Esophagus (tissue), 2 donors: ENCODE measurements at regions not wholly inside any gene's neighbourhood (a gene's known extent, or its start where the extent isn't known, plus 50 kb on each side); places are given as distances from the start of the nearest gene placed in this dataset.
"Not testable (repeated sequence)": the region's sequence is repeated elsewhere in the genome, so short reads cannot be mapped to it uniquely, and the experiment has no call there.

ENCODE experiments used
- H3K27ac ChIP-seq, 2 donors: one replicate each; pipeline ENCODE4 v1.5.1; 2013; ENCODE audit warnings: low read depth in 2 of 2, mild to moderate bottlenecking in 2 of 2, inconsistent platforms in 1 of 2, low read length in 1 of 2, moderate library complexity in 1 of 2
- H3K27me3 ChIP-seq, 2 donors: one replicate each; pipeline ENCODE4 v1.6.1; 2013; ENCODE audit warnings: low read length in 2 of 2, control low read depth in 1 of 2, mild to moderate bottlenecking in 1 of 2; ENCODE audit not compliant: insufficient read depth in 2 of 2, control insufficient read depth in 1 of 2
- H3K36me3 ChIP-seq, 2 donors: one replicate each; pipeline ENCODE4 v1.6.1; 2013; ENCODE audit warnings: low read length in 1 of 2; ENCODE audit not compliant: control insufficient read depth in 2 of 2, insufficient read depth in 2 of 2
- H3K4me1 ChIP-seq, 2 donors: one replicate each; pipeline ENCODE4 v1.6.1; 2013; ENCODE audit warnings: low read length in 1 of 2; ENCODE audit not compliant: control insufficient read depth in 2 of 2, insufficient read depth in 2 of 2
- H3K4me3 ChIP-seq, 2 donors: one replicate each; pipeline ENCODE4 v1.5.1; 2013; ENCODE audit warnings: low read length in 2 of 2, mild to moderate bottlenecking in 2 of 2, low read depth in 1 of 2, moderate library complexity in 1 of 2
- H3K9me3 ChIP-seq, 2 donors: one replicate each; pipeline ENCODE4 v1.6.1; 2013; ENCODE audit warnings: mild to moderate bottlenecking in 2 of 2, low read depth in 1 of 2, low read length in 1 of 2, moderate library complexity in 1 of 2; ENCODE audit not compliant: control insufficient read depth in 2 of 2, insufficient read depth in 1 of 2
- WGBS, 2 donors: extraction: QIAGEN DNeasy Blood & Tissue Kit; methylation state at CpG; one replicate each; pipeline ENCODE4 v1.1.7; 2013; 5-methylcytosine and 5-hydroxymethylcytosine counted together
- donor health status: healthy with polysubstance abuse.
- donor health status: Bipolar disorder and iron deficiency.

DNA sequence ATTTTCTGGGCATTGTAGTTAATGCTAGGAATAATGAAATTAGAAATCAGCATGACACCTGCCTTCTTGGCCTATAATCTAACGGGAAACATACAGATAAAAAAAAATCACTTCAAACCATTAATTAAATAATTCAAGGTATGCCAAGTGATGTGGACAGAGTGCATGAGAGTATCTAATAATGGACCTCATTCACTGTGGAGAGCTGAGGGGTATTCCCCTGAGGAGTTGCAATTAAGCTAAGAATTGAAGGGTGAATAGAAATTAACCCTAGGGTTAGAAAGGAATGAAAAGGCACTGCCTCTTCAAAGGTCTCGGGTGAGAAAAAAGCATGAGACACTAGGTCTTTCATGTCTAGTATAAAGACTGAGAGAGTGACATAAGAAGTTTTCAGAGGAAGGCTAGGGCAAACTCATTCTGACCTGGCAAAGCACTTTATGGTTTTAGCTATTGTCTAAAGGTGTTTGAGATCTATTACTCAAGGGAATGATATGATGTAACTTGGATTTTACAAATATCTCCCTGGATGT is 466.1 kb downstream of the KCNT2 start:
- Histone ChIP-seq H3K4me1 (no peaks in the 10 kb centered on the region), H3K36me3 (no peaks in the 10 kb centered on the region), H3K27ac (no peak overlapping the region), H3K9me3 (no peaks in the 10 kb centered on the region), H3K4me3 (no peak overlapping the region), H3K27me3 (no peaks in the 10 kb centered on the region)
- 61 to 68% methylated on average over 2 of the region's 2 CpGs for WGBS, 2 donors

DNA sequence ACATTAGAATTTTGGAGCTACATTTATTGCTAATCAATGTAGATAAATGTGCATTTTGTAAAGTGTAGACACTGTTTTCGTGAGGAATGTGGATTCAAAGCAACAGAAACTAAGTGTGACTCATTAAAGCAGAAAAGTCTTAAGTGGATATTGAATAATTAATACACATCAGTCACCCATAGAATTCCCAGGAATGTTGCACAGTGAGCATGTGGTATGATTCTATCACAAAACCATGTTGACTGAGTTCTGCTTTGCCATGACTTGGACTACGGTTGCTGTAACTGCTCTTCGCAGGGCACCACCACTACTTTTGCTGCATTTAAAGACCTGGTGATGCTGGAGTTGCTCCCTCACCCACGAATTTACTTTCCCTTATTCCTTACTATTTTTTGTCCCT is 471.8 kb downstream of the KCNT2 start:
- H3K27ac ChIP-seq: no peak overlapping the region
- no peaks in the 10 kb centered on the region for H3K9me3 ChIP-seq
- no peak overlapping the region for H3K4me3 ChIP-seq
- H3K36me3 ChIP-seq: no peaks in the 10 kb centered on the region
- no peaks in the 10 kb centered on the region for H3K4me1 ChIP-seq
- no peaks in the 10 kb centered on the region for H3K27me3 ChIP-seq
- 72 to 73% methylated on average over 4 of the region's 4 CpGs for WGBS, 2 donors

DNA sequence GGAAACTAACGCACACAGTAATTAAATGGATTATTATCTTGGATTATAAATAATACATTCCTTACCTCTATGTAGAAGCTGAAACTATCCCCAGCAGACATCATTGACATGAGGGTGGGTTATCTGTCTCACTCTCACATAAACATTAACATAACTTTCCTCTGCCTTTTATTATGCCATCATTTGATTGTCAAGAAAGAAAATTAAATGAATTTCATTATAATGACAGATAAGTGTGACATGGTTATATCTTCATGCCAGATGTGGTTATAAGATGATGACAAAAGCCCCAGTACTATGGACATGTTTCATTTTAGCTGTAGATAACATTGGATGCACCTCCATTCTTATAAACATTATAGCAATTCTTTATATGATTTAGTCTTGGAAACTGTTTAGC is 476.5 kb downstream of the KCNT2 start:
- Histone ChIP-seq H3K27ac (no peak overlapping the region), H3K9me3 (no peaks in the 10 kb centered on the region), H3K4me3 (no peak overlapping the region), H3K27me3 (no peaks in the 10 kb centered on the region), H3K4me1 (no peaks in the 10 kb centered on the region), H3K36me3 (no peaks in the 10 kb centered on the region)
- 81 to 92% methylated on average over 1 of the region's 1 CpG for WGBS, 2 donors

DNA sequence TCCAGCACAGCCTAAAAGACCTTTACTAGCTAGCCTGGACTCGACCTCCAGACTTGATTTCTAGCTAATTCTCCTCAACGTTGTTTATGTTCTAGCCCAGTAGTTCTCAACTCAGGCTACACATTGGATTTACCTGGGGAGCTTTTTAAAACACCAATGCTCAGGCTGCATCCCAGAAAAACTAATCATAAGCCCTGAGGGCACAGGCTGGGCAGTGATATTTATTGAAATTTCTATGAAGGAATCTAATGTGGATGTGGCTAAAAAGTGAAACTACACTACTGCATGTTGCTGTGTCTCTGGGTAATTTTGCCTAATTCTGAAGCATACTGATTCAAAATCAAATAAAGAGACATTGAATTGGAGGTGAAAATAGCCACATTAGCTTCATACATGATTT is 479.4 kb downstream of the KCNT2 start:
- Histone ChIP-seq H3K4me3 (no peak overlapping the region), H3K4me1 (no peaks in the 10 kb centered on the region), H3K36me3 (no peaks in the 10 kb centered on the region), H3K9me3 (no peaks in the 10 kb centered on the region), H3K27ac (no peak overlapping the region), H3K27me3 (no peaks in the 10 kb centered on the region)
- 64 to 71% methylated on average over 2 of the region's 2 CpGs for WGBS, 2 donors

DNA sequence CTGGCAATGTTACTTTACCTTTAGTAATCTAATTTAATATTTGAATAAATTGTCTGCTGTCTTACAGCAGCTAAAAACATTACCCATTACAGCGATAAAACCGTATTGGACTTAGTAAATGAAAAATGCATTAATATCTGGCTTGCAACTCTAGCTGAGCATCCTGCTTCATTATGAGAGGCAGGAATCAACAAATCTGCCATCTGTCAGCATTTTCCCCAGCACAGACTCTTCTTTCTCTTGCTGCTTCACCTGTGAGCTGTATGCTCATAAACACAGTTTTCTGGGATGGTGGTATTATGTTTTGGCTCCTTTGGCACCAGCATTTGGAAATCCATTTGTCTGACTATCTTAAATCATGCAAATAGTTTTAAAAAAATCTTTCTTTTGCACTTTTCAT is 487.1 kb downstream of the KCNT2 start:
- Histone ChIP-seq H3K36me3 (no peaks in the 10 kb centered on the region), H3K27ac (no peak overlapping the region), H3K27me3 (no peaks in the 10 kb centered on the region), H3K4me3 (no peak overlapping the region), H3K4me1 (no peaks in the 10 kb centered on the region), H3K9me3 (no peaks in the 10 kb centered on the region)
- 80 to 87% methylated on average over 2 of the region's 2 CpGs for WGBS, 2 donors

DNA sequence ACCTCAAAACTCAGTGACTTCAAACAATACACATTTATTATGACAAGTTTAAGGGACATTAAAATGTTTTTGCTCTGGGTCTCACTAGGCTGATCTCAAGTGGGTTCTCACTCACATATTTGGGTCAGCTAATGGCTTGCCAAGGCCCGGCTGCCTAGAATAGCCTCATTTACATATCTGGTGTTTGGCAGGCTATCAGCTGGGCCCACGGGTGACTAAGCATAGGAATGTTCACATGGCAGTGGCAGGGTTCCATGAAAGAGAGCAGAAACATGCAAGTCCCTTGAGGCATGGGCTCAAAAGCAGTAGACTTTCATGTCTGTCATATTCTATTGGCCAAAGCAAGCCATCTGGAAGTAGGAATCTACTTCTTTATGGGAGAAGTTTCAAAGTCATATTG is 492.6 kb downstream of the KCNT2 start:
- Histone ChIP-seq H3K9me3 (no peaks in the 10 kb centered on the region), H3K4me1 (no peaks in the 10 kb centered on the region), H3K4me3 (no peak overlapping the region), H3K27me3 (no peaks in the 10 kb centered on the region), H3K27ac (no peak overlapping the region), H3K36me3 (no peaks in the 10 kb centered on the region)
- WGBS, 2 donors: 9 to 11% methylated on average over 2 of the region's 2 CpGs

DNA sequence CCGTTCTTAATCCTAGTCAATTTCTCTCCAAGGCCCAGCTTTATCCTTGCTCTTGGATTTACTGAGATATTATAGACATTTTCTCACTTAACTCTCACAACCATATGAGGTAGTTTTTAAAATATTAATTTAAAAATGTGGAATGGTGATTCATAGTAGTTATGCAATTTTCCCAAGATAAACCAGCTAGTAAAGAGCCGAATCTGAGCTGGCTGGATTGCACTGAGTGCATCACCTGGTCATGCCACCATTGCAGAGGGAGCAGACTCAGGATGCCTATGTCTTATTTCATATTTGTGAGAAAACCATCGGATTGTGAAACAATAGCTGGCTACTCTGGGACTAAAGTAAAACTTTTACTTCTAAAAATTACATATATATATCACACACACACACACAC is 494.0 kb downstream of the KCNT2 start:
- 63 to 73% methylated on average over 3 of the region's 3 CpGs for WGBS, 2 donors
- Histone ChIP-seq H3K4me1 (no peaks in the 10 kb centered on the region), H3K27ac (no peak overlapping the region), H3K9me3 (peaks cover 0 to 2% of the 10 kb centered on the region in 2 donors), H3K36me3 (no peaks in the 10 kb centered on the region), H3K27me3 (no peaks in the 10 kb centered on the region), H3K4me3 (no peak overlapping the region)

DNA sequence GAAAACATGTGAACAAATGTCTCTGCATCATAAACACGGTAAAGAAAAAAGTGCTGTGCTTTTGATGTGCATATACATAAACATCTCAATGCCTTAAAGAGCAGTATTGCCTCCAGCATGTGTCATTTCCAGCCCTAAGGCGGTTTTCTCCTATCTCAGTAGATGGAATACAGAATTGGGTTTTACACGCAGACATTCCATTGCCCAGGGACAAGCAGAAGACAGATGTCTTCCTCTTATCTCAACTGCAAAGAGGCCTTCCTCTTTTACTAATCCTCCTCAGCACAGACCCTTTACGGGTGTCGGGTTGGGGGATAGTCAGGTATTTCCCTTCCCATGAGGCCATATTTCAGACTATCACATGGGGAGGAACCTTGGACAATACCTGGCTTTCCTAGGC is 499.2 kb downstream of the KCNT2 start:
- WGBS, 2 donors: 69 to 75% methylated on average over 5 of the region's 5 CpGs
- not testable (repeated sequence) for H3K27me3 ChIP-seq, H3K4me3 ChIP-seq, H3K4me1 ChIP-seq, H3K27ac ChIP-seq, H3K9me3 ChIP-seq, H3K36me3 ChIP-seq

DNA sequence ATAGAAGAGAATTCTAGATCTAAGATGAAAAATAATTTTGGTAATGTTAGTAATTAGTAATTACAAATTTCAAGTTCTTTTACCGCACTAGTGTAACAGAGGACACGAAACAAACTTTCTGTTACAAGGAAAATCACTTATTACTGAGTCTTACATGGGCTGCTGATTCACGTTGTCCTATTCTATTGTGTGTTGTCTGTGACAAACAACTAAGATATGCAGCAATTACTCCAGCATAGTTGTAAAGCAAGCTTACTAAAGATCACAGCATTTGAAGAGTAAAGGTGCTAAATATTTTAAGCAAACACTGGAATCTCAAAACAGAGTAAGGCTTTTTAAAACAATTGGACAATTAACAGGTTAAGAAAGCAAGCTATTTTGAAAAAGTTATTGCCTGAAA is 502.3 kb downstream of the KCNT2 start:
- no peaks in the 10 kb centered on the region for H3K4me1 ChIP-seq
- H3K4me3 ChIP-seq: no peak overlapping the region
- H3K27me3 ChIP-seq: no peaks in the 10 kb centered on the region
- peaks cover 0 to 2% of the 10 kb centered on the region in 2 donors for H3K9me3 ChIP-seq
- H3K36me3 ChIP-seq: no peaks in the 10 kb centered on the region
- H3K27ac ChIP-seq: no peak overlapping the region
- 70 to 81% methylated on average over 3 of the region's 3 CpGs for WGBS, 2 donors

DNA sequence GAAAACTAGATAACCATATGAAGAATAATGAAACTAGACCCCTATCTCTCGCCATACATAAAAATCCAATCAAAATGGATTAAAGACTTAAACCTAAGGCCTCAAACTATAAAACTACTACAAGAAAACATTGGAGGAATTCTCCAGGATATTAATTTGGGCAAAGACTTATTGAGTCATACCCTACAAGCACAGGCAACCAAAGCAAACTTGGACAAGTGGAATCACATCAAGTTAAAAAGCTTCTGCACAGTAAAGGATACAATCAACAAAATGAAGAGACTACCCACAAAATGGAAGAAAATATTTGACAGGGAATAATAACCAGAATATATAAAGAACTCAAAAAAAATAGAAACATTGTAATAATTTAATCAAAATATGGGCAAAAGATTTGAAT is 505.4 kb downstream of the KCNT2 start:
- no peaks in the 10 kb centered on the region for H3K27me3 ChIP-seq
- H3K9me3 ChIP-seq: no peaks in the 10 kb centered on the region
- H3K36me3 ChIP-seq: no peaks in the 10 kb centered on the region
- H3K27ac ChIP-seq: no peak overlapping the region
- H3K4me3 ChIP-seq: no peak overlapping the region
- H3K4me1 ChIP-seq: no peaks in the 10 kb centered on the region
- WGBS, 2 donors: 62 to 87% methylated on average over 1 of the region's 1 CpG
